D721Med (cell line): ENCODE measurements at regions not wholly inside any gene's neighbourhood (a gene's known extent, or its start where the extent isn't known, plus 50 kb on each side); places are given as distances from the start of the nearest gene placed in this dataset.

Experiments
- DNase-seq: peaks from one replicate; pipeline ENCODE4 v3.0.0; 2011; ENCODE audit warnings: low spot score; ENCODE audit not compliant: insufficient read length
- FAIRE-seq: peaks from 2 replicates; lab custom pipeline; 2011; peaks lifted over from hg19 to GRCh38; lab: Jason Lieb, UNC
- TF ChIP-seq, protein P1 (sequence below): IDR thresholded peaks from 2 replicates; pipeline ENCODE4 v1.5.1; 2012; ENCODE audit warnings: mild to moderate bottlenecking, control low read depth; ENCODE audit not compliant: insufficient read depth; ENCODE audit errors: missing control alignments

DNA sequence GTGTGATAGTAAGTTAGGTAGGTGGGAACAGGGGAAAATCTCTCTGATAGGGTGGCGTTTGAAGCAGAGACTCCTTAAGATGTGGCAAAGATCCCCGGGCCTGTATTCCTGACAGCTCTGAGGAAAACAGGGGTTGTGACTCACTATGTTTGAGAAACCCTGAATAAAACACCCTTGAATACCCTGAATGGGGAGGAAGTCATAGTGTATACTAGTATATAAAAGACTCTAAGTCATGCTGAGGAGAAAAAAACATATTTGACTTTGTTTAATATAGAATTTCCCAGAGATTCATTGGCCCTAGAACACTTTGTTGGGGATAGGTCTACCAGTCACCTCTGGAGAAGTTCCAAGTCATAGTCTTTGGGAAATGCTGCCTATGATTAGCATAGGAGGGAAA is 590.9 kb downstream of the IRS1 start:
- FAIRE-seq = no peak
- no peak for DNase-seq

DNA sequence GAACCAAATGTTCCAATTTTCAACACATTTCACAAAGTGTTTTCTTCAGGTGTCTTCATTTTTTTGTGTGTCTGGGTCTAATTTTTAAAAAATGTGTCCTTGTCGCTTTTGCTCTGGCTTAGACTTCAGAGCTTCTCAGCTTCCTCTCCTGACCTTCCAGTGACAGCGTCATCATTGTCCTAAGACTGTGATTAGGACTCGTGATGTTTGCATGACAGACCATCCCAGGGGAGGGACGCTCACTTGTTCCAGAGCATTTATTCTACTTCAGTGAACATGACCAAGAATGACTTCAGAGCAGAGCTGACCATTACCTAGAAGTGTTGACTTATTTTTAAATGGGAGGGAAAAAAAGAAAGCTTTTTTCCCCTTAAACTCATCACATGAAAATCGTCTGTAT is 591.9 kb downstream of the IRS1 start:
- DNase-seq = no peak
- TF ChIP-seq, protein P1, sequence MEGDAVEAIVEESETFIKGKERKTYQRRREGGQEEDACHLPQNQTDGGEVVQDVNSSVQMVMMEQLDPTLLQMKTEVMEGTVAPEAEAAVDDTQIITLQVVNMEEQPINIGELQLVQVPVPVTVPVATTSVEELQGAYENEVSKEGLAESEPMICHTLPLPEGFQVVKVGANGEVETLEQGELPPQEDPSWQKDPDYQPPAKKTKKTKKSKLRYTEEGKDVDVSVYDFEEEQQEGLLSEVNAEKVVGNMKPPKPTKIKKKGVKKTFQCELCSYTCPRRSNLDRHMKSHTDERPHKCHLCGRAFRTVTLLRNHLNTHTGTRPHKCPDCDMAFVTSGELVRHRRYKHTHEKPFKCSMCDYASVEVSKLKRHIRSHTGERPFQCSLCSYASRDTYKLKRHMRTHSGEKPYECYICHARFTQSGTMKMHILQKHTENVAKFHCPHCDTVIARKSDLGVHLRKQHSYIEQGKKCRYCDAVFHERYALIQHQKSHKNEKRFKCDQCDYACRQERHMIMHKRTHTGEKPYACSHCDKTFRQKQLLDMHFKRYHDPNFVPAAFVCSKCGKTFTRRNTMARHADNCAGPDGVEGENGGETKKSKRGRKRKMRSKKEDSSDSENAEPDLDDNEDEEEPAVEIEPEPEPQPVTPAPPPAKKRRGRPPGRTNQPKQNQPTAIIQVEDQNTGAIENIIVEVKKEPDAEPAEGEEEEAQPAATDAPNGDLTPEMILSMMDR = no peak
- no peak for FAIRE-seq

More for the DNA sequence above, 590.9 kb downstream of the IRS1 start:
- TF ChIP-seq, protein P1 = no peak

DNA sequence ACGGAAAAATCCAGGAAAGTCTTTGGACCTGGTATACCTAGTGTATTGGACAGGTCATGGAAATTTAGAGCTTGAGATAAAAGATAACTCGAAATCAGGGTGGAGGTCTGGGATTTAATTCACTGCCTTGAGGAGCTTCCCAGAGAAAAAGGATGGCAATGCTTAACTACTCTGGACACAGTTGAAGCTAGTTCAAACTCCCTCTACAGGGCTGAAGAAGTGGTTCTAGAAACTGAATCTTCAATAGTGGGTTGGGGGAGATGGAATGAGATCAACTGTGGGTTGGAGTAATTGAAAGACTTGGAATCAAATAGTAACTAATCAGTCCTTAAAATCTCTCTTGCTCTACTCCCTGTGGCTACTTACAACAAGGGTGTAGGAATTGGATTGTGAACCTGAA is 600.1 kb downstream of the IRS1 start:
- TF ChIP-seq, protein P1 = no peak
- DNase-seq (no peak), FAIRE-seq (no peak)

DNA sequence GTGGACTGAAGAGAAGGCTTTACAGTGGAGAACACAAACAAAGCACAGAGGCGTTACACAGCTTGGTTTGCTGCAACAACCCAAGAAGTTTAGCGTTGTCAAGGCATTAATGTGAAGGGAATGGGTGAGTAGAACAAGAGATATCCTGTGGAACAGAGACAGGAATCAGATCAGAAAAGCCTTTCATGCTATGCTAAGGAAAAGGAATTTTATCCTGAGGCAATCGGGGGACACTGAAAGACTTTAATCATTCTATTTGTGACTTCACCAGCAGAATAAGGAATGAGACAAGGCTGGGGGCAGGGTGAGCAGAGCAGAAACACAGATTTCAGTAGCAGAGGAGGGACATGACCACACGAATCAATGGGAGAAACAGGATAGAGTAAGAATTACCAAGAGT is 600.7 kb downstream of the IRS1 start:
- TF ChIP-seq, protein P1 = no peak
- FAIRE-seq (no peak), DNase-seq (no peak)

DNA sequence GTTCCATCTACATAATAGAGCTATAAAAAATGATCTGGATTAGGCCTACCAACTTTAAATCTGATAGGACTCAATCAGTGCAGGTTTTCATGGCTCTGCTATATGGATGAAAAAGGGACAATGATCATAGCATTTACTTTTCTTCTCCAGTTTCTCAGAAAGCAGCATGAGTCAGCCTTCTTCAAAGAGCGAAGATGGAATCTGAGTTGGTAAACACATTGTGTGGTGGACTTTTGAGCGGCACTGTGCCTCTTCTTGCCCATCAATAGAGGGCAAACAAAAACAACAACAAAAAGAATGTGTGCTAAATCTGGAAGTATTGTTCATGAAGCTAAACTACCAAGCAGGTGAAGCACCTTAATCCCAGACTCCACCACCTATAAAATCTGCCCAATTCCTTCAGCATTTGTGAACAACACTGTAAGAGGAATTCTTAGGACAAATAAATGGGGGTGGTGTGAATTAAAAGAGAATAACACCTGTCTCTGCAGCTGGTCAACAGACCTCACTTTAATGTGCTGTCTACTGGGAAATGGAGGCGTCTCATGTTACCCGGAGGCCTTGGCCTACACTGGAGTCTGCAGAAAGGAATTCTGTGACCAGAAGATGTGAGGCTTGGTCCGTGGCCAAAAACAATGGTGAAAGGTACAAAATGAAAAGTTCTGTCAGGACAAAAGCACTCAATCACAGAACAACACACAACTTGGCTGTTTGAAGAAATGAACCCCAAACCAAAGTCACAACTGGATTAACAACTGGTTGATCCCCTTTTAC is 609.0 kb downstream of the IRS1 start:
- DNase-seq = no peak
- TF ChIP-seq, protein P1 = no peak
- FAIRE-seq = no peak

DNA sequence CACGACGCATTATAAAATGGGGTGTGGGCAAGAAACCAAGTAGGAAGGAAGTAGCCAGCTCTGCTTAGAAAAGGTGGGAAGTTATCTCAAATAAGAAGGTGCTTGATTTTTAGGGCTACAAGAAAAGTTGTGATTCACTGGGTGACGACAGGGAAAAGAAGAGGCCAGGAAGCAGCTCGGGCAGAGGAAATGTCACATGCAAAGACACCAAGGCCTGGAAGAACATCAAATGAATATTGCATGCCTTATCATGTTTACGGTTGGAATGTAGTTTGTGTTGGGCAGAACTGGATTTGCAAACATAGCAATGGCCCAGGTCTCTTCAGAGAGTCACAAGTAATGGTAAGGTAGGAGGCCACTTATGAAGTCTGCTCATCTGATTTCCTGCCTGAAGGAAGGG is 610.6 kb downstream of the IRS1 start:
- TF ChIP-seq, protein P1 = no peak
- DNase-seq (no peak), FAIRE-seq (no peak)

DNA sequence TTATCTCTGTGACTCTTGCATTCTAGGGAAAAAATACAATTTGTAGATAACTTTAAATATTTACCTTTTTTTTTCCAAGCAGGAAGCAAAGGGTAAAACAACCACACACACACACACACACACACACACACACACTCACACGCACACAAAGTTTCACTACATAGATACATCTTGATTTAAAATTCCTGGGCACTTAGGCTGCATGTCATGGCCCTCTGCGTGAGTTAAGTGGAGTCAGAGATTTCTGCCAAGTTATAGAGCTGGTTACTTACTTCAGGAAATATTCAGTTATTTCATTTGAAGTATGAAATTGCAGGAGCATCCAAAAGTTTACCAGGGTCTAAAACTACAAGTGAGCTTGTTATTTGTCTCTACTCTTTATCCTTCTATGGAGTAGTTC is 612.0 kb downstream of the IRS1 start:
- FAIRE-seq (no peak), DNase-seq (no peak)
- TF ChIP-seq, protein P1 = no peak
